Hippocampal formation (tissue), 2 donors: ENCODE measurements at regions not wholly inside any gene's neighbourhood (a gene's known extent, or its start where the extent isn't known, plus 50 kb on each side); places are given as distances from the start of the nearest gene placed in this dataset.

Experiments used
- DNase-seq, 2 donors: peaks; one replicate each; lab custom pipeline; 2025; lab: John Stamatoyannopoulos, UW

GRCh38 chr1:69511426-69512192 lies 56.1 kb upstream of the LRRC7 start:
- DNase-seq = no peak

- no peak for DNase-seq
Observed at GRCh38 chr1:69513601-69514000, 54.1 kb upstream of the LRRC7 start.
